Skin of body (tissue), 1 donor: ENCODE measurements at regions not wholly inside any gene's neighbourhood (a gene's known extent, or its start where the extent isn't known, plus 50 kb on each side); places are given as distances from the start of the nearest gene placed in this dataset.

ENCODE experiments used
- DNase-seq: peaks from one replicate; lab custom pipeline; 2025; lab: John Stamatoyannopoulos, UW

DNA sequence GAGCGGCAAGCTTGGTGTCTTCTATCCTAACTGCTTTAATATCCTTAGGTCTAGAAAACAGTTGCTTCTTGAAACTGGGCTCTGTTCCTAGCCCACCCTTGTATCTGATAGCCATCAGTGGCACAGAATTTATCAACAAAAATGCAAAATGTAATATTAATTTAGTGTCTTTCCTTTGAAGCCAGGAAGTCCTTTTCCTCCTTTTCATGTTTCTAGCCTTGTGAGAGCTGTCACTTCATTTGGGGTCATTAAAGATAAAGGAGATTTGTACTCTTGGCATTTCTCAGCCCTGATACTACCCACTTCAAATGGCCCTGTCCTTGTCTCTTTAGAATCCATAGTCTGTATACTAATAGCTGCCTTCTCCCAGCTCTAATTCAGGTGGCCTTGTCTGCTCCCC, 111.0 kb downstream of the GAS1 start:
- DNase-seq = no peak

DNA sequence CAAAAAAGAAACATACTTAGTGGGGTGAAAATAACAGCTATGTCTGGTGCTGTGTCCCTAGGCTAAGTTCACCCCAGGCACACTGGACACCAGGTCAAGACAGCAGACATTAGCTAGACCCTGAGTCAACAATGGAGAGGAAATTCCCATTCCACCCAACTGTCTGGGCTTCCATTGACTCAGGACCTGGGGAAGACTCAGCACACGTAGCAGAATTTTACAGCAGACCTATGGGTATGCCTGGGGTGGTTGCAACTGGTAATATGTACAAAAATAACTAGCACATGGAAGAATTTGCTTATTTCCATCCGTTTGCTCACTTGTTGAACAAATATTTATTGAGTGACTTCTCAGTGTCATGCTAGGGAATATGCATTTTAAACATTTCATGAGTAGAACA, 117.0 kb downstream of the GAS1 start:
- no peak for DNase-seq

- DNase-seq = no peak
These were observed 117.7 kb downstream of the GAS1 start for GRCh38 chr9:86829496-86830046.

DNA sequence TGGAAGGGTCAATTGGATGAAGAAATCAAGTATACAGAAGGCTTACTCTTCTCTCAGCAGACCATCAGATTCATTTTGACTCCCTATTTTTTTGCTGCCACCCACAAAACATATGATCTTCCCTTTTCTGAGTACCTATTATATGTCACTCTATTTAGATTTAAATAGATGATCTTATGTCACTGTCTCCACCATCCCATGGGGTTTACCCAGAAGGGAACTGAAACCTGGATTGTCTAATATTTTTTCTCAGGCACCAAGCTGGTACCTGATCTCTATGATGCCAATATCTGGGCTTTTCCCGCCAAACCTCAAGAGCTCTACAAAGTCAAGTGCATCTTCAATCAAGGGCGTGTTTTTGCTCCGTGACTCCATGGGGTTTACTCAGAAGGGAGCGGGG, 118.7 kb downstream of the GAS1 start:
- DNase-seq = no peak

- DNase-seq = no peak
These were observed 119.4 kb downstream of the GAS1 start for GRCh38 chr9:86827893-86828292.

DNA sequence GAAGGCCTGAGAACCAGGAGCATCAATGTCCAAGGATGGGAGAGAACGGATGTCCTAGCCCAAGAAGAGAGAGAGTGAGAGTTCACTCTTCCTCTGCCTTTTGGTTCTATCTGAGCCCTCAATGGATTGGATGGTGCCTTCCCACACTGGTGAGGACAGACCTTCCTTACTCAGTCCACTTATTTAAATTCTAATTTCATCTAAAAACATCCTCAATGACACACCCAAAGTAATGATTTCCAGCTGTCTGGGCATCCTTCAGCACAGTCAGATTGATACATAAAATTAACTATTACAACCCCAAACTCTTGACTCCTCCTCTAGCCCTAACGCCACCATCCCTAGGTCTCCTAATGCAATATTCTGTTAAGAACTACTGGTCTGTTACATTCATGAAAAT, 122.0 kb downstream of the GAS1 start:
- no peak for DNase-seq

- peak; percentile 62 for DNase-seq
These were observed 125.1 kb downstream of the GAS1 start for GRCh38 chr9:86822006-86822801.

DNA sequence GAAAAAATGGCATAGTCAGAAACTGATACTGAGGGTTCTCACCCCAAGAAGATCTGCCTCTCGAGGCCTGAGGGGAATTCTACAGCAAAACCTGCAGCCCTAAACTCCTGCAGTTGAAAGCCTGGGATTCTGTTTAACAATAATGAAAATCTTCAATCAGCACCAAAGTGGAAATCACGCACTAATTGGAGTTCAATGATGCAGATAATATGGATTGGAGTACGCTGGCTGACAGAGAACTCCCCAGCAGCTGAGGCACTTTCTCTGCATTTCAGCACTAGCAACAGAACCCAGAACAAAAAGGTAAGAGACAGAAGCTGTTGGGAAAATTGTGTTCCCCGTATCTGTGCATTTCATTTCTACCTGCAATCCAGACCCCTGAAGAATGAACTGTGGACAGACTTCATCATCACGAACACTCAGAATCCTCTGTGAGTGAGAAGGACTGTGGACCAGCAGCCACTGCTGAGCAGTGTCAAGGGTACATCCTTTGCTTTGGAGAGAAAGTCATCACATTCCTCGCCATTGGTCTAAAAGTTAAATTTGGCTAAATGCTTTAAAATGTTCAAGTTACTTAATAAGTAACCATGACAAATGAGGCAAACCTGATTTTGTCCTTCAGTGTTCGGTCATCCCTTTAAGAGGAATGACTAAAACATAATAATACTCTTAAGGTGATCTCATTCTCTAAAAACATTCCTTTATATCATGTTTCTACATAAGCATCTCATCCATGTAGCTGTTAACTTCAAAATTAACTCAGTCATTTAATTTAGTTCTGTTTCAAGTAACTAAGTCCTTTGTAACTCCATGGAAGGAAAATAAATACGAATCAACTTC, 126.1 kb downstream of the GAS1 start:
- no peak for DNase-seq

- no peak for DNase-seq
These were observed 127.8 kb downstream of the GAS1 start for GRCh38 chr9:86819552-86819951.

- DNase-seq = no peak
These were observed 128.7 kb downstream of the GAS1 start for GRCh38 chr9:86818636-86819035.

GRCh38 chr9:86816868-86817267, 130.4 kb downstream of the GAS1 start:
- no peak for DNase-seq

- DNase-seq = no peak
These were observed 130.9 kb downstream of the GAS1 start for GRCh38 chr9:86816366-86816765.

DNA sequence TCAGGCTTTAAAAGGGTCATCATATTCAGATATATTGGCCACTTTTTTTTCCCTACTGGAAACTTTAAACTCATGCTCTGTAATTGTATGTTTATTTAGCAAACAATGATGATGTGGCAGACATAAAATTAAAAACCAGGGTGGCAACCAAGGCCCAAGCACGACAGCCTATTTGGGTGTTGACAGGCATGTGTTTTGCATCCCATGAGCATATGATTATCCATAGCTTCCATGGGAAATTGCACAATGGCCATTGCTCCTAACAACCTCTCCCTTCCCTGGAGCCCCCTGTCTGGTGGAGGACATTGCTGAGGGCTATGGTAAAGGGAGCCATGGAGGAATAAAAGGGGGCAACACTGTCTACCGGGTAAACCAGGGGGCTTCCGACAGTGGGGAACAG, 134.7 kb downstream of the GAS1 start:
- no peak for DNase-seq

DNA sequence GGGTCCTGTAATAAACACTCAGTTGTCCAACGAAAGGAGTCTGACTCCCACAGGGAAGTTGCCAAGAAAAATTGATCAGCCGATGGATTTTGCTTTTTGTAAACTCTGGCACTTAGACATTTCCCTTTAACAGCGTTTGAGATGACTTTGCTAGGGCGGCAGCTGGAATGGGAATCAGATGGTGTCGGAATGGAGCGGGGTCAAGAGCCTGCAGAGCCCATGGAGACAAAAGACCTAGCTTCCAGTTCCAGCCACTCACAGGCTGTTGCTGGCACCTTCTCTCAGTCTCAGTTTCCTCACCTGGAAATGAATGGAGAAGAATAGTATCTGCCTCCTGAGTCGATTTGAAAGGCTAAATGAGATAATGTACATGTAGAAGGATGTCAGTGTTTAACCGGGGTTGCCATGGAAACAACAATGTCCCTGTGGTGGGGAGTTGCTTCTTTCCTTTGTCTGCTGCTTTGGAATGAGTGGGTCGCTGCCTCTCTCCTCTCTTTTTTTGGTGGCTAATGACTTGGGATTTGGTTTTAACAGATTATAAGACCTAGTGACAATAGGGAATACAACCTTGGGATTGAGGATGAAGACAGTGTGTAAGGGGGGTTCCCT, 137.4 kb downstream of the GAS1 start:
- peak; percentile 42 for DNase-seq

DNA sequence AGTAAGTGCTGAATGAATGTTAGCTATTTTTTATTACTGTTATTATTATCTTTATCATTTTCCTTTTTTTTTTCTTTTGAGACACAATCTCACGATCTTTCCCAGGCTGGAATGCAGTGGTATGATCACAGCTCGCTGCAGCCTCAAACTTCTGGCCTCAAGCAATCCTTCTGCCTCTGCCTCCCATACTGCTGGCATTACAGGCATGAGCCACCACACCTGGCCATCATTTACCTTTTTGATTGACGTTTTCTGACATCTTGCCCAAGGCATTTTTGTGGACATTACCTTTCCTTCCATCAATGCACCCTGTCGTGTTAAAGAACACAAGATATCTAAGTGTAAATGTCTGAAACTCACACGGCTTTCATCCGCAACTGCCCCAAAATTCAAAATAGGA, 138.2 kb downstream of the GAS1 start:
- DNase-seq = no peak

DNA sequence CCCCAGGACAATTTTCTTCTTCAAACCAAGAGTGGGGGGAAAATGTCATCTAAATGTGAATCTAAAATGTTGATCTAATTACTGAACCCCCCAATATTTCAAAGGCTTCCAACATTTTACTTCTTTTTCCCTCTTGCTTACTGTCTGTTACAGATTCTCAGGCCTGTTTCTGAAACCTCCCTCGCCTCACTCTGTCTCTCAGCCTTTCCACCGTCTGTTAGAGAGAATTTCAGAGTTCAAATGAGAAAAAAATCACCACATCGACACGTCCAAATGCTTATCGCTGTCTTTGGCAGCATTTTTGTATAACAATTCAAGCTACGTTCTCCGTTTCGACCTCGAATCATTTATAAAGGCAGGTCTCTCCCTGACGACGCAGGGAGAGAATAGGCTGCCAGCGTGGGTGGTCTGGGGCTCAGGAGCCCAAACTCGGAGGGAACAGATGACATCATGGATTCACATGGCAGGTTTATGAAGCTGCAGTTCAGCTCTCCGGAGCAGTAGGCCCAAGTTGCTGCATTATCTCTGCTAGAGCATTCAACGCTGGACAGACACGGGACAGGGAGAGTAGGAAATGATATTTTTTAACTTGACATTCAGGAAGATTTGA, 139.8 kb downstream of the GAS1 start:
- DNase-seq = peak; percentile 82

DNA sequence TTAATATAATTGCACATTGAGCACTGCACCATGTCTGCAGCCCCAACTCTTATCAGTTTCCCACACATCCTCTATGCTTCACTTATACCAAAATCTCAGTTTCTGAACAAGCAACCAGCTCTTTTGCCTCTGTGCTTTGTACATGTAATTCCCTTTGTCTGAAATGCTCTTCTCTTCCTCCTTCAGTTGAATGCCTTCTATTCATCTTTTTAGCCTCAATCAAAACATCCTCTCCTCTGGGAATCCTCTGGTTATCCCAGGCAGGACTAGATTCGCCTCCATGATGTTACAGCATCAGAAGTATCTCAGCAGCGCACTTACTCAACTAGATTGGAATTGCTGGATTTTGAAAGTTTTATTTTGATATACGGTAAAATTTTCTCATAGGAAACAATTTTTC, 143.3 kb downstream of the GAS1 start:
- DNase-seq = no peak

DNA sequence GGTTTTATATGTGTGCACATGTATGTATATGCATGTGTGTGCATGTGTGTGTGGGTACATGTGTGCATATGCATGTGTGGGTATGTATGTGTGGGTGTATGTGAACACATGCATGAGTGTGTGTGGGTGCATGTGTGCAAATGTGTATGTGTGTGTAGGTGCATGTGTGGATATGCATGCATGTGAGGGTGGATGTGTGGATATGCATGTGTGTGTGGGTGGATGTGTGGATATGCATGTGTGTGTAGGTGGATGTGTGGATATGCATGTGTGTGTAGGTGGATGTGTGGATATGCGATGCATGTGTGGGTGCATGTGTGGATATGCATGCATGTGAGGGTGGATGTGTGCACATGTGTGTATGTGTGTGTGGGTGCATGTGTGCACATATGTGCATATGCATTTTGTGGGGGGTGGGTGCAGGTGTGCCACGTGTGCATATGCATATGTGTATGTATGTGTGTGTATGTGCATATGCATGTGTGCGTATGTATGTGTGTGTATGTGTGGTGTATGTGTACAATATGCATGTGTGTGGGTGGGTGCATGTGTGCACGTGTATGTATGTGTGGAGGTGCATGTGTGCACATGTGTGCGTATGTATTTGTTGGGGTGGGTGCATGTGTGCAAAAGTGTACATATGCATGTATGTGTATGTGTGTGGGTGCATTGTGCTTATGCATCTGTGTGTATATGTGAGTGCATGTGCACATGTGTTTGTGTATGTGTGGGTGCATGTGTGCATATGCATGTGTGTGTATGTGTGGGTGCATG, 144.2 kb downstream of the GAS1 start:
- no peak for DNase-seq

GRCh38 chr9:86801246-86801645, 146.1 kb downstream of the GAS1 start:
- peak; percentile 84 for DNase-seq

GRCh38 chr9:86800681-86801080, 146.6 kb downstream of the GAS1 start:
- peak; percentile 26 for DNase-seq

GRCh38 chr9:86798966-86799365, 148.3 kb downstream of the GAS1 start:
- no peak for DNase-seq
